PC-3 (cell line): ENCODE measurements at regions not wholly inside any gene's neighbourhood (a gene's known extent, or its start where the extent isn't known, plus 50 kb on each side); places are given as distances from the start of the nearest gene placed in this dataset.

Experiments
- ATAC-seq: fragments of 200-7000 bp; cut with Tn5 transposase; 2 replicates; pipeline ENCODE4 v1.9.1; 2020; ENCODE audit warnings: mild to moderate bottlenecking, moderate library complexity
- BruUV-seq: library from RNA; stranded (reverse); fragments of 400-500 nt; replicated peaks from 2 replicates; lab custom pipeline; 2021; lab: Mats Ljungman, UMichigan
- CTCF ChIA-PET: fragments of 300-600 bp; sonication (Branson Sonifier 250); formaldehyde crosslinking; loops from one replicate; lab custom pipeline; 2022; ENCODE audit warnings: antibody characterized with exemption; lab: Charles Lee
- POLR2A ChIA-PET: fragments of 300-600 bp; sonication (Branson Sonifier 250); formaldehyde crosslinking; loops from one replicate; lab custom pipeline; 2022; ENCODE audit warnings: antibody characterized with exemption; ENCODE audit not compliant: unreplicated experiment; lab: Charles Lee
- DNase-seq: peaks from one replicate; pipeline ENCODE4 v3.0.0-alpha.2; 2015
- H2AFZ ChIP-seq: fragments of 300-600 bp; sonication (generic); 2 replicates; pipeline ENCODE4 v1.6.0; 2016; ENCODE audit warnings: antibody characterized with exemption, low read length
- H3F3A ChIP-seq: fragments of 300-600 bp; sonication (generic); one replicate; pipeline ENCODE4 v1.6.0; 2017; ENCODE audit warnings: antibody characterized with exemption, low read length, control low read depth, mild to moderate bottlenecking; ENCODE audit not compliant: unreplicated experiment
- H3K27ac ChIP-seq: fragments of 300-600 bp; sonication (generic); 2 replicates; pipeline ENCODE4 v1.5.1; 2016; ENCODE audit warnings: mild to moderate bottlenecking, low read length
- H3K27me3 ChIP-seq: fragments of 300-600 bp; sonication (generic); 2 replicates; pipeline ENCODE4 v1.6.1; 2016; ENCODE audit warnings: low read length, mixed read lengths
- H3K36me3 ChIP-seq: fragments of 300-600 bp; sonication (generic); 2 replicates; pipeline ENCODE4 v1.6.1; 2016; ENCODE audit warnings: low read depth, mixed run types, low read length, mixed read lengths
- H3K4me1 ChIP-seq: fragments of 300-600 bp; sonication (generic); 2 replicates; pipeline ENCODE4 v1.5.1; 2016; ENCODE audit warnings: low read length; ENCODE audit not compliant: insufficient read depth
- H3K4me2 ChIP-seq: fragments of 300-600 bp; sonication (generic); 2 replicates; pipeline ENCODE4 v1.6.0; 2016; ENCODE audit warnings: low read length
- H3K4me3 ChIP-seq: fragments of 300-600 bp; sonication (generic); 2 replicates; pipeline ENCODE4 v1.5.1; 2016; ENCODE audit warnings: mild to moderate bottlenecking, low read length, mixed read lengths
- H3K79me2 ChIP-seq: fragments of 300-600 bp; sonication (generic); 2 replicates; pipeline ENCODE4 v1.6.1; 2017; ENCODE audit warnings: low read length, mixed read lengths
- H3K9ac ChIP-seq: fragments of 300-600 bp; sonication (generic); 2 replicates; pipeline ENCODE4 v1.6.0; 2016; ENCODE audit warnings: mild to moderate bottlenecking, low read length
- H3K9me2 ChIP-seq: fragments of 300-600 bp; sonication (generic); replicated peaks from 2 replicates; pipeline ENCODE4 v1.6.1; 2016; ENCODE audit warnings: mixed run types, low read length, mixed read lengths
- H3K9me3 ChIP-seq: fragments of 300-600 bp; sonication (generic); 2 replicates; pipeline ENCODE4 v1.6.1; 2016; ENCODE audit warnings: low read length, mixed read lengths
- H4K20me1 ChIP-seq: fragments of 300-600 bp; sonication (generic); 2 replicates; pipeline ENCODE4 v1.6.1; 2016; ENCODE audit warnings: low read length, mixed read lengths
- EZH2 ChIP-seq: fragments of 300-600 bp; sonication (generic); IDR thresholded peaks from one replicate; pipeline ENCODE4 v1.6.1; 2017; ENCODE audit warnings: antibody characterized with exemption, mild to moderate bottlenecking, low read length; ENCODE audit not compliant: unreplicated experiment
- EZH2phosphoT487 ChIP-seq: fragments of 300-600 bp; sonication (generic); IDR thresholded peaks from 2 replicates; pipeline ENCODE4 v1.6.1; 2018; ENCODE audit warnings: mild to moderate bottlenecking, antibody characterized with exemption, low read length, borderline replicate concordance
- intact Hi-C: fragments of 100-400 bp; cut with micrococcal nuclease; formaldehyde crosslinking; loops from 2 replicates; pipeline ENCODE4 v1.9.0; 2023
- TF ChIP-seq, protein P1 (sequence below): fragments of 300-600 bp; sonication (generic); conservative IDR thresholded peaks from 2 replicates; pipeline ENCODE4 v1.5.1; 2017; ENCODE audit warnings: antibody characterized with exemption, low read depth, mild to moderate bottlenecking, low read length

DNA sequence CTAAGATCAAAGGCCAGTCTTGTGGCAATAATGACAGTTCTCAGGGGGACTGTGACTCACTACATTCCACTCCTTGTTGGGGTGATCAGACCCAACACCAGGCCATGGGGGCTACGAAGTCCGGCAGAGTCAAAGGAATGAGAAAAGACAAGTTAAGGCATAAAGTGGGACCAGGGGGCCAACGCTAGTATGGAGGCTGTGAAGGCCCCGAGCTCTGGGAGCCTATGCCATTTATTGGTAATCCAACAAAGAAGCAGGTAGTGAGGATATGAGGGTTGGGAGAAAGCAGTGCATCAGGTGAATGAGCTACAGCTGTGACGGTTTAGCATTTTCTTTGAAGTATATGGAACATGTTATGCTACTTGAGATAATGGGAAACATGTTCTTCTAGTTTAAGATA is 104.4 kb upstream of the C2CD4B start:
- ATAC-seq = no peak
- ChIA-PET CTCF (no interaction called here), POLR2A (no interaction called here)
- no peak overlapping the region for H3K4me2 ChIP-seq
- no peak overlapping the region for H3K27ac ChIP-seq
- no peak overlapping the region for H2AFZ ChIP-seq
- H3K36me3 ChIP-seq = no peaks in the 10 kb centered on the region
- H3K27me3 ChIP-seq = no peaks in the 10 kb centered on the region
- no peaks in the 10 kb centered on the region for H3K79me2 ChIP-seq
- no peak overlapping the region for H3K4me3 ChIP-seq
- intact Hi-C loops = no loop called here
- TF ChIP-seq, protein P1, sequence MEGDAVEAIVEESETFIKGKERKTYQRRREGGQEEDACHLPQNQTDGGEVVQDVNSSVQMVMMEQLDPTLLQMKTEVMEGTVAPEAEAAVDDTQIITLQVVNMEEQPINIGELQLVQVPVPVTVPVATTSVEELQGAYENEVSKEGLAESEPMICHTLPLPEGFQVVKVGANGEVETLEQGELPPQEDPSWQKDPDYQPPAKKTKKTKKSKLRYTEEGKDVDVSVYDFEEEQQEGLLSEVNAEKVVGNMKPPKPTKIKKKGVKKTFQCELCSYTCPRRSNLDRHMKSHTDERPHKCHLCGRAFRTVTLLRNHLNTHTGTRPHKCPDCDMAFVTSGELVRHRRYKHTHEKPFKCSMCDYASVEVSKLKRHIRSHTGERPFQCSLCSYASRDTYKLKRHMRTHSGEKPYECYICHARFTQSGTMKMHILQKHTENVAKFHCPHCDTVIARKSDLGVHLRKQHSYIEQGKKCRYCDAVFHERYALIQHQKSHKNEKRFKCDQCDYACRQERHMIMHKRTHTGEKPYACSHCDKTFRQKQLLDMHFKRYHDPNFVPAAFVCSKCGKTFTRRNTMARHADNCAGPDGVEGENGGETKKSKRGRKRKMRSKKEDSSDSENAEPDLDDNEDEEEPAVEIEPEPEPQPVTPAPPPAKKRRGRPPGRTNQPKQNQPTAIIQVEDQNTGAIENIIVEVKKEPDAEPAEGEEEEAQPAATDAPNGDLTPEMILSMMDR = no peak
- TF ChIP-seq EZH2phosphoT487 = no peak
- no peak for TF ChIP-seq EZH2
- no peak overlapping the region for H3K9ac ChIP-seq
- no peaks in the 10 kb centered on the region for H3K9me3 ChIP-seq
- H3K9me2 ChIP-seq = no peaks in the 10 kb centered on the region
- no TSS peak for BruUV-seq
- H4K20me1 ChIP-seq = no peaks in the 10 kb centered on the region
- no peak for DNase-seq
- H3K4me1 ChIP-seq = no peaks in the 10 kb centered on the region
- H3F3A ChIP-seq = no peaks in the 10 kb centered on the region

DNA sequence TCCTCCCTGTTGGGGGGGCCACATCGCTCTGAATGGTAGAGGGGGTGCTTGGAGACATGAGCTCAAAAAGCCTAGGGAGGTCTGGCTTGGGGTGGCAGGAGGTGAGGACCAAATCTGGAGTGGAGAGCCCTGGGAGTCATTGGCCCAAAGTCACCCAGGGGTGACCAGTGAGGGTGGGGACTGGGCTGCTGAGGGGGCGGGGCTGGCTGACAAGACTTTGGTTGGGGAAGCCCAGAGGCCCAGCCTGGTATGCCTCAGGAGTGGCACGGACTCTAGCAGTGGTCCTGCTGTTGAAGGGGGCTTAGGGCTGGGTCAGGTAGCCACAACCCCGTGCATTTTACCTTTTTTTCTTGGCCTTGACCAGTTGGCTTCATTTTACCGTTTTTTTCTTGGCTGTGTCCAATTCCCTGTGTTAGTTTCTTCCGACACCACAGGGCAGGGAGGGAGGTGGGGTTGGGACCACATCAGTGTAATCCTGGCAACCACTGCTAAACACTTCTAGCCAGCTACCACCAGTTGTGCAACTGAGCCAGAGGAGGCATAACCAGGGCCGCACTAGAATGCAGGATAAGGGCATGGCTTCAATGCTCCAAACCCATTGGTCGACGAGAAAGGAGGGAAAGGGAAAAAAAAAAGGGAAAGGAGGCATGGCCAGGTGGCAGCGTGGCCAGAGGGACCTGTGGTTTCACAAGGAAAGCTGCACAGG is 105.3 kb upstream of the C2CD4B start:
- ATAC-seq (no peak), DNase-seq (no peak)
- H3K4me2 ChIP-seq = no peak overlapping the region
- no peaks in the 10 kb centered on the region for H4K20me1 ChIP-seq
- no TSS peak for BruUV-seq
- H3K9me2 ChIP-seq = no peaks in the 10 kb centered on the region
- H3K79me2 ChIP-seq = no peaks in the 10 kb centered on the region
- no peak overlapping the region for H3K9ac ChIP-seq
- intact Hi-C loops = no loop called here
- H3K9me3 ChIP-seq = no peaks in the 10 kb centered on the region
- no peaks in the 10 kb centered on the region for H3K36me3 ChIP-seq
- no peaks in the 10 kb centered on the region for H3K4me1 ChIP-seq
- TF ChIP-seq EZH2 (no peak), EZH2phosphoT487 (no peak)
- TF ChIP-seq, protein P1 = no peak
- no peak overlapping the region for H2AFZ ChIP-seq
- no peaks in the 10 kb centered on the region for H3F3A ChIP-seq
- no peak overlapping the region for H3K4me3 ChIP-seq
- ChIA-PET POLR2A (no interaction called here), CTCF (no interaction called here)
- H3K27me3 ChIP-seq = no peaks in the 10 kb centered on the region
- H3K27ac ChIP-seq = no peak overlapping the region

DNA sequence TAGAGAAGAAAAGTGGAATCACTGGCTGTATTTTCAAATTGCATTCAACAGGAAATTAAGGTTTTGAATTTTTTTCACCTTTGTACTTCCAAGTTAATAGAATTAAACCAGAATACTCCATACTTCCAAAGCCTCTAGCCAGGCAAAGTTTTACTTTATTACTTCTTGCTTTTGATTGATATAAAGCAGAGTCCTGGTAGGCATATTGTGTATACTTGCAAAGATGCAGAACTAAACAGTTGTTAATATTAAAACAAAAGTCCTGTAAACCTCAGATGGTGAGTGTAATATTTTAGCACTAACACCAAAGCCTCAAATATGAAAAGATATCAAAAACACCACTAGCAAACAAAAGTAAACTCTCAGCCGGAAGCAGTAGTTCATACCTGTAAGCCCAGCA is 107.2 kb upstream of the C2CD4B start:
- CTCF ChIA-PET = no interaction called here

More for the DNA sequence above, 107.2 kb upstream of the C2CD4B start:
- no TSS peak for BruUV-seq
- Histone ChIP-seq H3K9me2 (no peaks in the 10 kb centered on the region), H3K9me3 (no peaks in the 10 kb centered on the region), H3F3A (no peaks in the 10 kb centered on the region), H3K27me3 (peaks cover 9% of the 10 kb centered on the region; the same call in 1 of the 2 replicates), H3K36me3 (no peaks in the 10 kb centered on the region), H3K4me2 (no peak overlapping the region), H3K27ac (no peak overlapping the region), H3K4me1 (no peaks in the 10 kb centered on the region), H3K9ac (no peak overlapping the region), H3K79me2 (no peaks in the 10 kb centered on the region), H4K20me1 (no peaks in the 10 kb centered on the region), H3K4me3 (no peak overlapping the region), H2AFZ (no peak overlapping the region)
- ATAC-seq = no peak
- intact Hi-C loops = no loop called here
- no peak for TF ChIP-seq EZH2phosphoT487
- no peak for TF ChIP-seq EZH2
- TF ChIP-seq, protein P1 = no peak
- POLR2A ChIA-PET = no interaction called here
- no peak for DNase-seq
